ENCODE measurements at regions not wholly inside any gene's neighbourhood (a gene's known extent, or its start where the extent isn't known, plus 50 kb on each side); places are given as distances from the start of the nearest gene placed in this dataset.
"Not testable (repeated sequence)": the region's sequence is repeated elsewhere in the genome, so short reads cannot be mapped to it uniquely, and the experiment has no call there.

DNA sequence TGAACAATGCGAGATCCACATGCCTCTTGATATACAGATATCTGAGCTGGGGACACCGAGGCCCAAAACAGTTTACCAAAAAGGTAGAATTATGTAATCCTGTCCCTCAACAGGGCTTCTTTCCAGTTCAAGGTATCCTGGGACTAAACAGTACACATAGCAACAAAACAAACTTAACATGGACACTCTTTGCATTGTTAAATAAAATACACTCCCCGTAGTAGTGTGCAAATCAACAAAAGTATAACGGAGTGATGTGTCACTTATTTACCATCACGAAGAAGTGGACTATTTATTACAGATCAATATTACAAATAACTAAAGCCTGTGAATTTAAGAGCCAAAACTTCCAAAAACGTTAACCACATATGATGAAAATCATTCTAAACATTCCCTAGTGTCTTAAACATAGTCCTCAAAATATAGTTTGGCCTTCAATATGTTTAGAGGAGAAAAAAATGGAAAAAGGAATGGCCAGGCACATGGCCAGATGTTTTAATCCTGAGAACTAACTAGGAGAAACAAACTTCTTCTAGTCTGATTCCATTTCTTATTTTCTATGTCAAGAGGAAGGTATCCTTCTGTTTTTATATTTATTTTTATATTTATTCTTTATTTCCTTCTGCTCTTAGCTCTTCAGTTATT is 377.5 kb downstream of the OSR1 start:
- Histone ChIP-seq H3K9me3 (ENCODE audit: control insufficient read depth, low read length) (no peaks in the 10 kb centered on the region), H3K27ac (ENCODE audit: low read length) (no peak overlapping the region), H3K4me3 (ENCODE audit: low read length) (no peak overlapping the region), H3K4me1 (ENCODE audit: control insufficient read depth, insufficient read depth, low read length) (peaks cover 2% of the 10 kb centered on the region), H3K27me3 (ENCODE audit: control insufficient read depth, insufficient read depth) (no peaks in the 10 kb centered on the region)
- peak in 1 of 2 donors; percentile 14 for ATAC-seq
- intact Hi-C loops (cut with DNase I): loop anchor here in 1 of 4 donors (10.0 kb wide), 1 partner anchor 374 kb away; the partner anchor contains the start of gene OSR1
- DNase-seq: no peak
- 54% methylated on average over 6 of the region's 6 CpGs for WGBS

DNA sequence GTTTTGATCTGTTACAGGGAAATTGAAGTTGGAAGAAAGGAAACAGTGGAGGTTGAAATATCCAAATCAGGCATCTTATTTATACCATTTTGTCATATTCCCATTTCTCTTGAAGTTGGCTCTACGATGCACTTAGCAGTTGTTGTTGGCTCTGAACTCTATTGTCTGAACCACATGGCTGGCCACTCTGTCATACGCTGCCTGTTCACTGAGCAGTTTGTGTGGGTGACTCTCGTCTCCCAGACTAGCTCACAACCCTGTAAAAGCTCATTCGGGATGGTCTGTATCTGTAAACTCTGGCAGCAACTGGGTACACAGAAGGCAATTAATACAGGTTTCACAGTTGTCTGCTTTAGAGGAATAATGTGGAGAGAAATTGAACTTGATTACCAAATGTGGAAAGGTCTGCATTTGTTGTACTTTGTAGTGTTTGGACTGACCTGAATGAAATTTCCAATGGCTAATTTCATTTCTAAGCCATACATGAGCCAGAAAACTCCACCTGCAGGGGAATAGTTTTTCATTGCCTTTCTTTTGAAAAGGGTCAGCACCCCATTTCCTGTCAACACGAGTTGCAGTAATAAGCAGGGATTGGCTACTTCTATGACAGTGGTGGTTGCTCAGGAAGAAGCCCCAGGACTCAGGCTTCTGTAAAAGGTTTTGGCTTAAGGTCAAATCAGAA is 378.2 kb downstream of the OSR1 start:
- ATAC-seq (peak; percentile 40 to 64), DNase-seq (no peak)
- intact Hi-C loops (cut with DNase I): loop anchor here in 1 of 4 donors (10.0 kb wide), 1 partner anchor 375 kb away; the partner anchor contains the start of gene OSR1
- Histone ChIP-seq H3K27ac (ENCODE audit: low read length) (no peak overlapping the region), H3K9me3 (ENCODE audit: control insufficient read depth, low read length) (no peaks in the 10 kb centered on the region), H3K27me3 (ENCODE audit: control insufficient read depth, insufficient read depth) (no peaks in the 10 kb centered on the region), H3K4me1 (ENCODE audit: control insufficient read depth, insufficient read depth, low read length) (peaks cover 5% of the 10 kb centered on the region), H3K4me3 (ENCODE audit: low read length) (no peak overlapping the region)
- 52% methylated on average over 5 of the region's 5 CpGs for WGBS

DNA sequence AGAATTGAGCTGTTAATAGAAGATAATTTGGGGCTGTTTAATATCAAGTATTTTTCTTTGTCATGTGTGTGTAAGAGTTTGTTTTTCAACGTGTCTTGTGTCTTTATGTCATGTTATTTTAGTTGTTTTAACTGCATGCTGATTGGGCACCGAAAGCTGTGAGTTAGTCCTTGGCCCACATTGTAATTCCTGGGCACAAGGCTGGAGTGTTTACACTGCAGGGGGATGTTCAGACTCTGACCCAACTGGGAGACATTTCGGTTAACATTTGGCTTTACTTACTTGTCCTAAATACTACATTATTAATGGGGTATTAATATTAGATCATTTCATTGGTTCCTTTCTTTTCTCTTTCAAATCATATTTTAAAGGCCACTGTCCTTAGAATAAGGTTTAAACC is 381.0 kb downstream of the OSR1 start:
- ATAC-seq (no peak), DNase-seq (no peak)
- H3K4me1 ChIP-seq (ENCODE audit: control insufficient read depth, insufficient read depth, low read length): peaks cover 5% of the 10 kb centered on the region
- 79% methylated on average over 3 of the region's 3 CpGs for WGBS
- H3K27me3 ChIP-seq (ENCODE audit: control insufficient read depth, insufficient read depth): no peaks in the 10 kb centered on the region
- H3K27ac ChIP-seq (ENCODE audit: low read length): no peak overlapping the region
- intact Hi-C loops (cut with DNase I): no loop called here
- H3K9me3 ChIP-seq (ENCODE audit: control insufficient read depth, low read length): no peaks in the 10 kb centered on the region
- H3K4me3 ChIP-seq (ENCODE audit: low read length): no peak overlapping the region

DNA sequence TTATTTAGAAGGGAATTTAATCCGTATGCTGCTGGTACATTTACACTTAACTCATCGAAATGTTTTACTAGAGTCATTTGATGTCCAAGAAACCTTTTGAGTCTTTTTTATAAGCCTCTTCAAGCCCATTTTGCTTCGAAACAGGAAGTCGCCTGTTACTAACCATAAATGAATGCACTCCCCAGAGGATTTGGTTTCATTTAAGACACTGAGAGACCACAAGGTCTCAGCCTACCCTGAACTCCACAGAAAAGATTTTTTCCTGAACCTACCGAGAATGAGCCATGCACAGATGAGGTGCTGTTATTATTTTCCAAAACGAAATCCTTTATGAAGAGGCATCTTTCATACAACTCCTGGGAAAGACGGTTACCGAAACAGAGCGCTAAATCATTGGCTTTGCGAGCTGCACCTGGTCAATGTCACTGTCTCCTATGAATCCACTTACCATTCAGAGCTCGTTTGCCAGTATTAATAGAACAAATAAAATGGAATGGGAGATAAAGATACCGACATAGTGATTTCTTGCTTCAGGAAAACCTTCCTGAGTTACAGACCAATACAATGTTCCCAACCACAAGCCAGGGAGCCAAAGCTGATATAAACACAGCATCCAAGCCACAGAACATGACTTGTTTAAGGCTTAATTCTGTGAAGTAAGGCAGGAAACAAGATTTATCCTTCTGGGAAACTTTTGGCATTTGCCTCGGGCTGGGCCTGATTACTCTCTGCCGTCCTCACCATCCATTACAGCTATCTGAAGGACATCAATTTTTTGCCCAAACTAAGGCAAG is 382.1 kb downstream of the OSR1 start:
- intact Hi-C loops (cut with DNase I): no loop called here
- peak overlapping the region; percentile 6 for H3K27ac ChIP-seq (ENCODE audit: low read length)

DNA sequence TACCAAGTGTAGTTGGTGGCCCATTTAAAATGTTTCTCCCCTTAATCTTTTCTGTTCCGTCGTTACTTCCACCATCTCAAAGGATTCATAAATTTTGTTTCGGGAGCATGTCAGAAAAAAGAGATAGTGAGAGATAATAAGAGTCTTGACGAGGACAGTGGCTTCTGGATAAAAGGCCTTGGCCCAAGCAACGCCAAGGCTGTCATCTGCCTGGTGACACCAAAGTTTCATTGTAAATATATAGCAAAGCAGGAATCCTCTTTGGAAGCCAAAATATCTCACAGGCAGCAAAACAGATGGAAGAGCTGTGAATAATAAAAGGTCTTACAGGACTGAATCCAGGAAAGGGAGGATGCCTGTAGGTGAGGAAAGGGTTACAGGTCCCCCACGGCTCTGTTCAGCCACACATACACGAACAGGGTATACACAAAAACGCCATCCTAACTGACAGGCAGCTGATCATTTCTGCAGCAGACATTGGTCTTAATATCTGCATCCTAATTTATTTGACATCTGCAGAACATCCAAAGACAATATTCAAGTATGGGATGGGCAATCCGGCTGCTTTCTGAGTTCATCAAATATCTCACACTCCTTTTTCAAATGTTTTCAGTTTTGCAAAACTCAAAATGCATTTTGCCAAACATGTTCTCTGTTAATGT is 382.8 kb downstream of the OSR1 start:
- DNase-seq: no peak
- Histone ChIP-seq H3K4me1 (ENCODE audit: control insufficient read depth, insufficient read depth, low read length) (peaks cover 4% of the 10 kb centered on the region), H3K4me3 (ENCODE audit: low read length) (no peak overlapping the region), H3K27me3 (ENCODE audit: control insufficient read depth, insufficient read depth) (no peaks in the 10 kb centered on the region), H3K27ac (ENCODE audit: low read length) (no peak overlapping the region), H3K9me3 (ENCODE audit: control insufficient read depth, low read length) (no peaks in the 10 kb centered on the region)
- 43% methylated on average over 9 of the region's 9 CpGs for WGBS
- intact Hi-C loops (cut with DNase I): no loop called here
- no peak for ATAC-seq

More for the DNA sequence above, 382.1 kb downstream of the OSR1 start:
- DNase-seq (no peak), ATAC-seq (peak; percentile 35 to 56)
- WGBS: 51% methylated on average over 14 of the region's 14 CpGs
- Histone ChIP-seq H3K4me1 (ENCODE audit: control insufficient read depth, insufficient read depth, low read length) (peaks cover 5% of the 10 kb centered on the region), H3K9me3 (ENCODE audit: control insufficient read depth, low read length) (no peaks in the 10 kb centered on the region), H3K27me3 (ENCODE audit: control insufficient read depth, insufficient read depth) (no peaks in the 10 kb centered on the region), H3K4me3 (ENCODE audit: low read length) (no peak overlapping the region)

DNA sequence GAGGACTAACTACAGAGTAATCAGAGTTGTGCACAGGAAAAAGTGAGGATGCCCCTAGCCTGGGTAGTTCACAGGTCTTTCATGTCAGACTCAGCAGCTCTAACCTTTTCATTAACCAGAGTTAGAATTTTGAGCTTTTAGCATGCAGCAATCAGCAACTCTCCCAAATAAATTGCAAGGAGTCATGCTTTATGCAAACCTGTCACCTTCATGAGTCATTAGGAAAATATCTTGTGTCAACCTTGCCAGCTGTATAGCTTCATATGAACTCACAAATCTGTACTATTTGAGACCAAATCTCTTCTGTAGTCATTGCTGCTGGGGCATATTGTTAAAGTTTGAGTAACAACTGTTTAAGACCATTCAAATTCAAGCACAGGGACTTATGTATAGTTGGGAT is 382.3 kb upstream of the NT5C1B start:
- Histone ChIP-seq H3K9me3 (ENCODE audit: control insufficient read depth, low read length) (no peaks in the 10 kb centered on the region), H3K27ac (ENCODE audit: low read length) (no peak overlapping the region), H3K4me1 (ENCODE audit: control insufficient read depth, insufficient read depth, low read length) (peaks cover 2% of the 10 kb centered on the region), H3K27me3 (ENCODE audit: control insufficient read depth, insufficient read depth) (no peaks in the 10 kb centered on the region), H3K4me3 (ENCODE audit: low read length) (no peak overlapping the region)
- ATAC-seq (no peak), DNase-seq (no peak)
- intact Hi-C loops (cut with DNase I): no loop called here

DNA sequence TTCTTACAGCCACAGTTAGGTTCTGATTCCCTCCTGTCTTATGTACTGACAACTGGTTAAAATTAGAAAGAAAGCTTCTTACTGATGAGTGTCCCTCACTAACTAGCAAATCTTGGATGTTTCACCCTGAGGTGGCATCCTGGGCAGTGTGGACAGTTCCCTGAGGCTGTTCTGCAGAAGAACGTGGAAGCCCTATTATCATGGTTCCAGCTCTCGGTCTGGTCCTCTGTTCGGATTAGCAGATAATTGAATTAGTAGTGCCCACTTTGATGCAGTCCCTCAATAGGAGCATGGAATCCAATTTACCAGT is 381.7 kb upstream of the NT5C1B start:
- H3K4me3 ChIP-seq (ENCODE audit: low read length): no peak overlapping the region
- H3K27me3 ChIP-seq (ENCODE audit: control insufficient read depth, insufficient read depth): no peaks in the 10 kb centered on the region
- WGBS: 85% methylated on average over 3 of the region's 3 CpGs
- peaks cover 2% of the 10 kb centered on the region for H3K4me1 ChIP-seq (ENCODE audit: control insufficient read depth, insufficient read depth, low read length)
- ATAC-seq (no peak), DNase-seq (peak in 1 of 3 donors; percentile 20)
- intact Hi-C loops (cut with DNase I): no loop called here
- H3K9me3 ChIP-seq (ENCODE audit: control insufficient read depth, low read length): no peaks in the 10 kb centered on the region
- H3K27ac ChIP-seq (ENCODE audit: low read length): no peak overlapping the region

DNA sequence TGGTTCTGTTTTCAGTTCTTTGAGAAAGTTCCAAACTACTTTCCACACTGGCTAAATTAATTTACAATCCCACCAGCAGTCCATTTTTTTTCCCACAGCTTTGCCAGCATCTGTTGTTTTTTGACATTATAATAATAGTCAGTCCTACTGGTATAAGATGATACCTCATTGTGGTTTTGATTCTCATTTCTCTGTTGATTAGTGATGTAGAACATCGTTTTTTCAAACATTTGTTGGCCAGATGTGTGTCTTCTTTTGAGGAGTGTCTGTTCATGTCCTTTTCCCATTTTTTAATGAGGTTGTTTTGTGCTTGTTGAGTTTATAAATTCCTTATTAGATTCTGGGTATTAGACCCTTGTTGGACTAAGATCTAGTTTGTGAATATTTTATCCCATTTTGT is 376.8 kb upstream of the NT5C1B start:
- ATAC-seq: no peak

DNA sequence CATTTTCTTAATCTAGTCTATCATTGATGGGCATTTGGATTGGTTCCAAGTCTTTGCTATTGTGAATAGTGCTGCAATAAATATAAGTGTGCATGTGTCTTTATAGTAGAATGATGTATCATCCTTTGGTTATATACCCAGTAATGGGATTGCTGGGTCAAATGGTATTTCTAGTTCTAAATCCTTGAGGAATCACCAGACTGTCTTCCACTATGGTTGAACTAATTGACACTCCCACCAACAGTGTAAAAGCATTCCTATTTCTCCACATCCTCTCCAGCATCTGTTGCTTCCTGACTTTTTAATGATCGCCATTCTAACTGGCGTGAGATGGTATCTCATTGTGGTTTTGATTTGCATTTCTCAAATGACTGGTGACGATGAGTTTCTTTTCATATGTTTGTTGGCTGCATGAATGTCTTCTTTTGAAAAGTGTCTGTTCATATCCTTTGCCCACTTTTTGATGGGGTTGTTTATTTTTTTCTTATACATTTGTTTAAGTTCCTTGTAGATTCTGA is 374.4 kb upstream of the NT5C1B start:
- ATAC-seq; H3K4me3 ChIP-seq (ENCODE audit: low read length); H3K27me3 ChIP-seq (ENCODE audit: control insufficient read depth, insufficient read depth); H3K9me3 ChIP-seq (ENCODE audit: control insufficient read depth, low read length); H3K27ac ChIP-seq (ENCODE audit: low read length); intact Hi-C loops (cut with DNase I); DNase-seq; H3K4me1 ChIP-seq (ENCODE audit: control insufficient read depth, insufficient read depth, low read length): not testable (repeated sequence)
- WGBS: 94% methylated on average over 3 of the region's 3 CpGs

More for the DNA sequence above, 376.8 kb upstream of the NT5C1B start:
- Histone ChIP-seq H3K4me3 (ENCODE audit: low read length) (no peak overlapping the region), H3K27me3 (ENCODE audit: control insufficient read depth, insufficient read depth) (no peaks in the 10 kb centered on the region), H3K4me1 (ENCODE audit: control insufficient read depth, insufficient read depth, low read length) (no peaks in the 10 kb centered on the region), H3K27ac (ENCODE audit: low read length) (no peak overlapping the region), H3K9me3 (ENCODE audit: control insufficient read depth, low read length) (no peaks in the 10 kb centered on the region)
- intact Hi-C loops (cut with DNase I): no loop called here
- 38% methylated on average over 1 of the region's 1 CpG for WGBS
- DNase-seq: no peak

DNA sequence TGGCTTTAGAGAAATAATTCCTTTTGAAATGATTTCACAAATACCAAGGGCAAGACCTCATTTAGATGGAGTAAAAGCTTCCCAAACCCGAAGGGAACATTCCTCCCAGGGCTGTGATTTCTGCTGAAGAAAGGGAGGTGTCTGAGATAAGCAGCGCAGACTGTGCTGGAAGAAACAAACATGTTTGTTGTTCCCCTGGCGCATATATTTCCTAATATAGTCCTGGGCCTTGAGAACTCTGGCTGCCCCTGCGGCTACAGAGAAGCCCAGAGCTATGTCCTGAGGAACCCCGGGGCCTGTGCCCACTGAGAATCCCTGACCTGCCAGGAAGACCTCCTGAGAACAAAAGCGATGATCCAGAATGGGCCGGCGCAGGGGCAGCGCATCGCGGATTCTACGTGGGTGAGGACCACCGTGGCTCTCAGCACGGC is 372.6 kb upstream of the NT5C1B start:
- intact Hi-C loops (cut with DNase I): no loop called here
- Histone ChIP-seq H3K4me1 (ENCODE audit: control insufficient read depth, insufficient read depth, low read length) (no peaks in the 10 kb centered on the region), H3K27me3 (ENCODE audit: control insufficient read depth, insufficient read depth) (no peaks in the 10 kb centered on the region), H3K27ac (ENCODE audit: low read length) (no peak overlapping the region), H3K9me3 (ENCODE audit: control insufficient read depth, low read length) (no peaks in the 10 kb centered on the region), H3K4me3 (ENCODE audit: low read length) (no peak overlapping the region)
- DNase-seq (peak; percentile 39 to 80 (median 54)), ATAC-seq (peak; percentile 60 to 81)
- 68% methylated on average over 14 of the region's 14 CpGs for WGBS

All from right cardiac atrium (tissue), 5 donors.